ENCODE measurements at regions not wholly inside any gene's neighbourhood (a gene's known extent, or its start where the extent isn't known, plus 50 kb on each side); places are given as distances from the start of the nearest gene placed in this dataset.

DNA sequence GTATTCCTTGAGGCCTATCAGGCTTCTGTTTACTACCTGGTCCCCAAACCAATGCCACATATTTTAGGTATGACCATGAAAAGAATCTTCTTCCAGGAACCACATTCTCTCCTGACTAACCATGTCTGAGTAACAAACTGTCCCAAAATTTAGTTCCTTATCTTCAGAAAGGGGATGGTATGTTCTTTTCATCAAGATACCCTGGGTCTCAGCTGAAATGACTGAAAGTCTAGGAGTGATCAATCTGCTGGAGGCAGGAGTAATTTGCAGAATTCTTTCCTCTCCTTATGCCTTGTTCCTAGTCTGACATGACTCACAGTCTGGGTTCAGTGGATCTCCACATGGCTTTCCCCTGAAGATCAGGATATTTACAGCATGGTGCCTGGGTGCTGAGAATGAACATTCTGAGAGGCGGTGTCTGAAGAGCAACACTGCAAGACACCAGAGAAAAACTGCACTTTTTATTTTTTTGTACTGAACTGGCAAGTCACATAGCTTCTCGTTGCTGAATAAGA is 665.5 kb downstream of the TLL1 start:
- no peak for TF ChIP-seq POLR2A (IDR thresholded peaks at IDR 0.05)
- TF ChIP-seq, protein P1, sequence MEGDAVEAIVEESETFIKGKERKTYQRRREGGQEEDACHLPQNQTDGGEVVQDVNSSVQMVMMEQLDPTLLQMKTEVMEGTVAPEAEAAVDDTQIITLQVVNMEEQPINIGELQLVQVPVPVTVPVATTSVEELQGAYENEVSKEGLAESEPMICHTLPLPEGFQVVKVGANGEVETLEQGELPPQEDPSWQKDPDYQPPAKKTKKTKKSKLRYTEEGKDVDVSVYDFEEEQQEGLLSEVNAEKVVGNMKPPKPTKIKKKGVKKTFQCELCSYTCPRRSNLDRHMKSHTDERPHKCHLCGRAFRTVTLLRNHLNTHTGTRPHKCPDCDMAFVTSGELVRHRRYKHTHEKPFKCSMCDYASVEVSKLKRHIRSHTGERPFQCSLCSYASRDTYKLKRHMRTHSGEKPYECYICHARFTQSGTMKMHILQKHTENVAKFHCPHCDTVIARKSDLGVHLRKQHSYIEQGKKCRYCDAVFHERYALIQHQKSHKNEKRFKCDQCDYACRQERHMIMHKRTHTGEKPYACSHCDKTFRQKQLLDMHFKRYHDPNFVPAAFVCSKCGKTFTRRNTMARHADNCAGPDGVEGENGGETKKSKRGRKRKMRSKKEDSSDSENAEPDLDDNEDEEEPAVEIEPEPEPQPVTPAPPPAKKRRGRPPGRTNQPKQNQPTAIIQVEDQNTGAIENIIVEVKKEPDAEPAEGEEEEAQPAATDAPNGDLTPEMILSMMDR (IDR thresholded peaks at IDR 0.05): no peak

All from sigmoid colon (tissue), 3 donors.